HepG2 (cell line): ENCODE measurements at regions not wholly inside any gene's neighbourhood (a gene's known extent, or its start where the extent isn't known, plus 50 kb on each side); places are given as distances from the start of the nearest gene placed in this dataset.

Experiments
- ATAC-seq: fragments of 200-7000 bp; cut with Tn5 transposase; 3 replicates; pipeline ENCODE4 v1.9.1; 2020; ENCODE audit warnings: mild to moderate bottlenecking, moderate library complexity
- BruUV-seq: library from RNA; stranded (reverse); fragments of 400-500 nt; replicated peaks from 2 replicates; lab custom pipeline; 2021; lab: Mats Ljungman, UMichigan
- CTCF ChIA-PET: fragments of 300-600 bp; formaldehyde crosslinking; extraction: SDS; loops from one replicate; lab custom pipeline; 2021; ENCODE audit warnings: low total read pairs, inconsistent platforms, low intra/inter-chr PET ratio; lab: Yijun Ruan, JAX
- POLR2A ChIA-PET: fragments of 350-600 bp; sonication (Branson Sonifier 250); formaldehyde crosslinking; loops from one replicate; lab custom pipeline; 2020; ENCODE audit warnings: antibody characterized with exemption, inconsistent platforms; lab: Yijun Ruan, JAX
- DNase-seq: peaks from one replicate; pipeline ENCODE4 v3.0.0-alpha.2; 2015; ENCODE audit warnings: low spot score
- FAIRE-seq: peaks from 3 replicates; lab custom pipeline; 2011; peaks lifted over from hg19 to GRCh38; lab: Jason Lieb, UNC
- H2AFZ ChIP-seq: one replicate; pipeline ENCODE4 v1.6.1; 2011; ENCODE audit warnings: low read length, inconsistent platforms
- H3K27ac ChIP-seq: fragments of 300-600 bp; 3 replicates; pipeline ENCODE4 v1.8.0; 2011; ENCODE audit warnings: mixed run types, mild to moderate bottlenecking, mixed read lengths, low read length, inconsistent platforms; ENCODE audit not compliant: insufficient read depth; ENCODE audit errors: extremely low read length
- H3K27me3 ChIP-seq, 2 experiments: fragments of 200-600 bp in 1 of 2; 2 replicates in 1 of 2; 3 replicates in 1 of 2; pipeline versions ENCODE4 v1.6.0 to v1.8.0; 2011; ENCODE audit warnings: low read length in 2 of 2, mild to moderate bottlenecking in 2 of 2, moderate library complexity in 2 of 2, inconsistent platforms in 1 of 2; ENCODE audit not compliant: insufficient read depth in 2 of 2, control insufficient read depth in 1 of 2
- H3K36me3 ChIP-seq, 2 experiments: fragments of 200-600 bp in 1 of 2; replicated peaks in 1 of 2; 2 replicates in 1 of 2; 3 replicates in 1 of 2; pipeline versions ENCODE4 v1.5.1 to v1.8.0; 2011; ENCODE audit warnings: low read length in 2 of 2, inconsistent platforms in 1 of 2; ENCODE audit not compliant: insufficient read depth in 2 of 2, control insufficient read depth in 1 of 2
- H3K4me1 ChIP-seq: 2 replicates; pipeline ENCODE4 v1.5.1; 2012; ENCODE audit warnings: low read length, inconsistent platforms; ENCODE audit not compliant: insufficient read depth
- H3K4me2 ChIP-seq: 2 replicates; pipeline ENCODE4 v1.6.0; 2011; ENCODE audit warnings: low read depth, low read length, inconsistent platforms
- H3K4me3 ChIP-seq, 3 experiments: fragments of 200-600 bp in 1 of 3; sonication (generic), shearing (Covaris generic) in 1 of 3; replicated peaks in 1 of 3; 2 replicates each; pipeline ENCODE4 v1.5.1; 2011 to 2016; ENCODE audit warnings: low read length in 3 of 3, inconsistent platforms in 2 of 3, low read depth in 2 of 3, mild to moderate bottlenecking in 2 of 3, control low read depth in 1 of 3, mixed read lengths in 1 of 3; ENCODE audit not compliant: insufficient read depth in 1 of 3
- H3K79me2 ChIP-seq: one replicate; pipeline ENCODE4 v1.6.1; 2011; ENCODE audit warnings: low read length, inconsistent platforms; ENCODE audit not compliant: insufficient read depth
- H3K9ac ChIP-seq: 2 replicates; pipeline ENCODE4 v1.6.0; 2011; ENCODE audit warnings: mild to moderate bottlenecking, low read depth, low read length, inconsistent platforms; ENCODE audit not compliant: insufficient read depth
- H3K9me3 ChIP-seq: 2 replicates; pipeline ENCODE4 v1.5.1; 2012; ENCODE audit warnings: mild to moderate bottlenecking, low read length
- H4K20me1 ChIP-seq: 2 replicates; pipeline ENCODE4 v1.6.0; 2011; ENCODE audit warnings: inconsistent platforms, mild to moderate bottlenecking, low read length, moderate library complexity; ENCODE audit not compliant: insufficient read depth
- CTCF ChIP-seq: sonication (generic); formaldehyde crosslinking; IDR thresholded peaks from 2 replicates; pipeline ENCODE4 v1.5.0; 2020; ENCODE audit warnings: mild to moderate bottlenecking, missing genetic modification reagents, moderate library complexity
- MAZ ChIP-seq, 2 experiments: sonication (generic) in 1 of 2; formaldehyde crosslinking in 1 of 2; IDR thresholded peaks; 2 replicates each; pipeline versions ENCODE4 v1.5.0 to v1.6.1; 2012 to 2020; ENCODE audit warnings: low read depth in 2 of 2, mild to moderate bottlenecking in 2 of 2, borderline replicate concordance in 1 of 2, improper control_type of control experiment in 1 of 2, low read length in 1 of 2, missing genetic modification reagents in 1 of 2, moderate library complexity in 1 of 2
- RFX1 ChIP-seq: fragments of 450-650 bp; IDR thresholded peaks from 2 replicates; pipeline ENCODE4 v1.6.1; 2017
- RFX3 ChIP-seq: IDR thresholded peaks from 2 replicates; pipeline ENCODE4 v1.6.1; 2016; ENCODE audit warnings: missing biosample characterization, missing genetic modification reagents
- SATB2 ChIP-seq: sonication (generic); formaldehyde crosslinking; IDR thresholded peaks from 2 replicates; pipeline ENCODE4 v1.5.0; 2020; ENCODE audit warnings: missing genetic modification reagents
- ZFP82 ChIP-seq: sonication (generic); formaldehyde crosslinking; IDR thresholded peaks from 2 replicates; pipeline ENCODE4 v1.5.1; 2020; ENCODE audit warnings: mild to moderate bottlenecking, missing genetic modification reagents, borderline replicate concordance
- ZNF224 ChIP-seq: sonication (generic); formaldehyde crosslinking; IDR thresholded peaks from 2 replicates; pipeline ENCODE4 v1.5.0; 2020; ENCODE audit warnings: mild to moderate bottlenecking, missing genetic modification reagents
- ZNF501 ChIP-seq: sonication (generic); formaldehyde crosslinking; IDR thresholded peaks from 2 replicates; pipeline ENCODE4 v1.5.1; 2020; ENCODE audit warnings: mild to moderate bottlenecking, moderate library complexity, missing genetic modification reagents
- WGBS: methylation state at CpG from one replicate; pipeline ENCODE4 v1.1.6; 2017; ENCODE audit warnings: low lambda C conversion rate; 5-methylcytosine and 5-hydroxymethylcytosine counted together
- in situ Hi-C: cut with HindIII; loops from 2 replicates; pipeline ENCODE4 v1.10.0; 2017; ENCODE audit warnings: low pct_unique_long_range_greater_than_20kb; ENCODE audit not compliant: extremely low pct_ligation_motif_present
- intact Hi-C: fragments of 100-400 bp; cut with micrococcal nuclease; formaldehyde crosslinking; loops from one replicate; pipeline ENCODE4 v1.10.0; 2022; ENCODE audit not compliant: unreplicated experiment

GRCh38 chr10:5582736-5583135, 58.0 kb downstream of the CALML3 start (continued):
- TF ChIP-seq CTCF (CRISPR knock-in tag) (0 out of 2 replicates have a peak, but pooled peaks have one; percentile 18), ZFP82 (CRISPR knock-in tag) (no peak), ZNF501 (CRISPR knock-in tag) (no peak), MAZ (IDR thresholded peaks at IDR 0.05; ENCODE audit: borderline replicate concordance, low read depth, low read length) (no peak), MAZ (CRISPR knock-in tag; IDR thresholded peaks at IDR 0.05; ENCODE audit: low read depth) (no peak)

- Histone ChIP-seq H2AFZ (no peak overlapping the region), H3K27me3 (peaks cover 0 to 36% of the 10 kb centered on the region in 2 experiments; a peak in 3 of 5 replicates), H3K4me1 (peaks cover 84% of the 10 kb centered on the region), H4K20me1 (no peaks in the 10 kb centered on the region), H3K36me3 (no peaks in the 10 kb centered on the region), H3K4me3 (peak overlapping the region in 1 of 3 experiments; percentile 20; a peak in 1 of 6 replicates), H3K79me2 (no peaks in the 10 kb centered on the region), H3K9me3 (peaks cover 6% of the 10 kb centered on the region; the same call in 1 of the 2 replicates), H3K9ac (no peak overlapping the region), H3K4me2 (peak overlapping the region; percentile 37; the same call in 1 of the 2 replicates), H3K27ac (no peak overlapping the region)
- TF ChIP-seq RFX3 (peak; percentile 70; the same call in 1 of the 2 replicates), ZNF224 (CRISPR knock-in tag) (no peak), SATB2 (CRISPR knock-in tag) (no peak), RFX1 (peak; percentile 48; the same call in 1 of the 2 replicates)
- DNase-seq (no peak), ATAC-seq (peak; percentile 11; the same call in 1 of the 3 replicates), FAIRE-seq (no peak)
- no TSS peak for BruUV-seq
- in situ Hi-C loops (no loop called here), intact Hi-C loops (loop anchor here (2.0 kb wide), 1 partner anchor 35 kb away; no protein-coding TSS in a partner anchor)
- POLR2A ChIA-PET: interaction anchor here (0.9 kb wide), 1 partner anchor 137 kb away, joined by 4 read pairs; no protein-coding TSS in a partner anchor
- CTCF ChIA-PET: interaction anchor here (0.6 kb wide), 1 partner anchor 574 kb away, joined by 4 read pairs; no protein-coding TSS in a partner anchor
- 34% methylated on average over 16 of the region's 18 CpGs for WGBS
These were observed 58.9 kb downstream of the CALML3 start for GRCh38 chr10:5583525-5584175.
